Superior temporal gyrus (tissue), 1 donor: ENCODE measurements at regions not wholly inside any gene's neighbourhood (a gene's known extent, or its start where the extent isn't known, plus 50 kb on each side); places are given as distances from the start of the nearest gene placed in this dataset.
"Not testable (repeated sequence)": the region's sequence is repeated elsewhere in the genome, so short reads cannot be mapped to it uniquely, and the experiment has no call there.

Experiments
- DNase-seq: peaks from one replicate; pipeline ENCODE4 v3.0.0-alpha.2; 2016; ENCODE audit errors: extremely low spot score

GRCh38 chr4:12459126-12459525, 1025.0 kb downstream of the RAB28 start:
- DNase-seq: no peak

GRCh38 chr4:12458621-12459020, 1025.5 kb downstream of the RAB28 start:
- no peak for DNase-seq

- DNase-seq: no peak
Observed at GRCh38 chr4:12452291-12452690, 1023.6 kb upstream of the HS3ST1 start.

GRCh38 chr4:12447451-12447850, 1018.8 kb upstream of the HS3ST1 start:
- DNase-seq: no peak

- DNase-seq: no peak
Observed at GRCh38 chr4:12446657-12447185, 1018.0 kb upstream of the HS3ST1 start.

GRCh38 chr4:12446256-12446655, 1017.6 kb upstream of the HS3ST1 start:
- DNase-seq: no peak

GRCh38 chr4:12445711-12446235, 1017.1 kb upstream of the HS3ST1 start:
- DNase-seq: no peak

GRCh38 chr4:12439633-12440305, 1011.1 kb upstream of the HS3ST1 start:
- no peak for DNase-seq

- not testable (repeated sequence) for DNase-seq
Observed at GRCh38 chr4:12431259-12431658, 1002.6 kb upstream of the HS3ST1 start.

GRCh38 chr4:12421364-12421763, 992.7 kb upstream of the HS3ST1 start:
- no peak for DNase-seq

- no peak for DNase-seq
Observed at GRCh38 chr4:12416755-12417154, 988.1 kb upstream of the HS3ST1 start.

GRCh38 chr4:12414181-12414812, 985.6 kb upstream of the HS3ST1 start:
- DNase-seq: no peak

- DNase-seq: no peak
Observed at GRCh38 chr4:12411072-12411471, 982.4 kb upstream of the HS3ST1 start.

GRCh38 chr4:12409507-12410190, 981.0 kb upstream of the HS3ST1 start:
- peak; percentile 64 for DNase-seq

GRCh38 chr4:12408364-12408763, 979.7 kb upstream of the HS3ST1 start:
- DNase-seq: no peak

GRCh38 chr4:12403175-12403574, 974.5 kb upstream of the HS3ST1 start:
- no peak for DNase-seq

GRCh38 chr4:12399781-12400180, 971.1 kb upstream of the HS3ST1 start:
- DNase-seq: no peak

GRCh38 chr4:12393631-12394262, 965.1 kb upstream of the HS3ST1 start:
- peak; percentile 35 for DNase-seq

- no peak for DNase-seq
Observed at GRCh38 chr4:12389604-12390003, 960.9 kb upstream of the HS3ST1 start.

GRCh38 chr4:12382567-12382966, 953.9 kb upstream of the HS3ST1 start:
- no peak for DNase-seq

- no peak for DNase-seq
Observed at GRCh38 chr4:12379191-12379590, 950.5 kb upstream of the HS3ST1 start.

- no peak for DNase-seq
Observed at GRCh38 chr4:12375805-12376204, 947.1 kb upstream of the HS3ST1 start.
